Fibroblast of skin of left biceps (primary cell): ENCODE measurements at regions not wholly inside any gene's neighbourhood (a gene's known extent, or its start where the extent isn't known, plus 50 kb on each side); places are given as distances from the start of the nearest gene placed in this dataset.
"Not testable (repeated sequence)": the region's sequence is repeated elsewhere in the genome, so short reads cannot be mapped to it uniquely, and the experiment has no call there.

Experiments
- DNase-seq, 2 experiments: peaks; one replicate each; pipeline ENCODE4 v3.0.0-alpha.2; 2013; ENCODE audit warnings: low read depth in 2 of 2

DNA sequence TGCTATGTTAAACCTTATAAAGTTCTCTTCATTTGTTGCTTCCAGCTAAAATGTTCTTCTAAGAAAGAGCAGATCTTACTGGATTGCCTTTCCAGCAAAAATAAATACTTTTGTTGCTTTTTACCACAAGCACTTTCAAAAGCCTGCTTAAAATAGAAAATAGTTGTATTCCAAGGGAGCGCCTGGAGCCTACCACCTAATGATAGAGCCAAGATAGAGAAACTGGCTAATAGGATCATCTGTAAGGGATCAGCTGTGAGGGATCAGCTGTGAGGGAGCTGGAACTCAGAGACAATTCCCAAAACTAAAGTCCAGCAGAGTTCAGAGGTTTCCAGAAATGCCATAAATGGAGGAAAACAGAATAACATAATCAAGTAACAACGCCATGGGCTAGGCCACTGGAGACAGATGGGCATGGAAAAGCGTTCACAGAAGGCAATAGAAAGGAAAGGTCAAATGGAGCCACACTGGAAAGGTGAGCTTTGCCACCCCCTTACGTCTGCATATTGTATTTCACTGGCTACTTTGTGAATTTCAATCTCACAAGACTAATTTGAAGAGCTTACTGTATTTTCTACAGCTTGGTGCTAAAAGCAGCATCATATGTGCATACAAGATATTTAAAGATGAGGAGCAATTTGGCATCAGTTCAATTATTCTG lies 140.6 kb upstream of the TLE4 start:
- DNase-seq = no peak

DNA sequence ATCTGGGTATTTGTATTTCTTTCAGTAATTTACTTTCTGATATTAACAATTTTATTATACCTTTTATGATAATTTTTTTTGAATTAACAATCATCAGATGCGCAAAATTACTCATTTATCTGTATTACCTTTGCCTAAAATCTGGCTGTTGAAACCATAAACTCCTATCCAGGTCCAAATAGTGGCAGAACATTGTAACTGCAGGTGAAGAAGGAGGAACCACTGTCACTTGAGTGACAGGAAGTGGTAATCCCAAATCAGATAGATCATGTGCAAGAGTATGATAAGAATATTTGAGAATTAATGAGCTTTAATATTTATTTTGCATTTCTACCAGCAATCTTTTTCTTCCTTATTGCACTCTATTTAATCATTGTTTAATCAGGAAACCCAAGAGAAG lies 139.3 kb upstream of the TLE4 start:
- no peak for DNase-seq

DNA sequence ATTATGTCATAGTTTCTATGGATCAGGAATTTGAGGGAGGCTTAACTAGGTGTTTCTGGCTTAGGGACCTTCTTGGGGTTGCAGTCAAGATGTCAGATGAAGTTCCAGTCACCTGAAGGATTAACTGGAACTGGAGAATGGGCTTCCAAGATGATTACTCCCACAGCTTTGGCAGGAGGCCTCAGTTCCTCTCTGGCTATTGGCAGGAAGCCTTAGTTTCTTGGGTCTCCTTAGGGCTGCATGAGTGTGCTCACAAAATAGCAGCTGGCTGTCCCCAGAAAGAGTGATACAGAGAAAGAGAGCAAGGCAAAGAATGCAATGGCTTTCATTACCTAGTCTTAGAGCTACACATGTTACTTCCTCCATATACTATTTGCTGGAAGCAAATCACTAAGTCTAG lies 138.1 kb upstream of the TLE4 start:
- no peak for DNase-seq

DNA sequence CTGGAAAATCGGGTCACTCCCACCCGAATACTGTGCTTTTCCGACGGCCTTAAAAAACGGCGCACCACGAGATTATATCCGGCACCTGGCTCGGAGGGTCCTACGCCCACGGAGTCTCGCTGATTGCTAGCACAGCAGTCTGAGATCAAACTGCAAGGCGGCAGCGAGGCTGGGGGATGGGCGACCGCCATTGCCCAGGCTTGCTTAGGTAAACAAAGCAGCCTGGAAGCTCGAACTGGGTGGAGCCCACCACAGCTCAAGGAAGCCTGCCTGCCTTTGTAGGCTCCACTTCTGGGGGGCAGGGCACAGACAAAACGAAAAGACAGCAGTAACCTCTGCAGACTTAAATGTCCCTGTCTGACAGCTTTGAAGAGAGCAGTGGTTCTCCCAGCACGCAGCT lies 132.5 kb upstream of the TLE4 start:
- DNase-seq = not testable (repeated sequence)

DNA sequence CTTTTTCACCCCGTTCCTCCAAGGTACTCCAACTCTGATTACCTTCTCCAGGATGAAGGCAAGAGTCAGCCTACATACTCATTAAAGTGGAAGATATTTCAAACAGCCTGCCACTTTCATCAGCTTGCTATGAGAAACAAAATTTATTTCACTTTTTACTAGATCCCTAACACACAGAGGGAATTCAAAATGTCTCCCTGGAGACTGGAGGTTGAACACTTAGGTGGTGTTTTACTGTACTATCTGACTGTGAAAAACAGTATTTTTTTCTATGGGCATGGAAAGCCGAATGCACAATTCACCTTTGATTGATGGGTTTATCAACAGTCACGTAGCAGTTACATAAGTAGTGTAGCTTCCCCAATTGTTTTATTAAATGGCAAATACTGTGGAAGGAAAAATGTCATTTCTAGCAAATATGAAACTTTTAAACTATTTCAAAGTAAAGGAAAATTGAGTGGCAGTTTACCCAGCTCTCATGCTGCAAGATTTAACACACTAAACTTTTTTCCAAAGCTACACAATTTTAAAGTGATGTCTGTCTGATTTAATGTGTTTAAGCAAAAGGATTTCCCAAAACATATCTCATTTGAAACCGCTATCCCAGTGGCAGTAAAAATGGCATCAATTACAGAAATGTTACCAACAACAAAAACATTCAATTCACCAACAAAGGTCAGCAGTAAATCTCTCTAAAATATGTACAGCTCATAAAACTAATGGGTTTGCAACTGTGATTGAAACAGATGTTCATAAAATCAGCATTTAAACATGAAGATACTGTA lies 125.0 kb upstream of the TLE4 start:
- no peak for DNase-seq

DNA sequence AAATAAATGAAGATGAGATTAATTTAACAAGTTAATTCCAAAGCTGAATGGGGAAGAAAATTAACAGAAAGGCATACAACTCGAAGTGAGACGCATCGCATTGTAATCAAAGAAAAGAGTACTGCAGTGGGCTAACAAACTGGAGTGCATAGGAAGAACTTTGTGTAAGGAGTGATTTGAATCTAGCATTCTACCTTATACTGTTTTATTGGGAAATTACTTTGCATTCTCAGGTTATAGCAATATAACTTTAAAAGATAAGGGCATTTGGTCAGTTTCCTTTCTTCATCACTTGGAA lies 124.5 kb upstream of the TLE4 start:
- DNase-seq = no peak

DNA sequence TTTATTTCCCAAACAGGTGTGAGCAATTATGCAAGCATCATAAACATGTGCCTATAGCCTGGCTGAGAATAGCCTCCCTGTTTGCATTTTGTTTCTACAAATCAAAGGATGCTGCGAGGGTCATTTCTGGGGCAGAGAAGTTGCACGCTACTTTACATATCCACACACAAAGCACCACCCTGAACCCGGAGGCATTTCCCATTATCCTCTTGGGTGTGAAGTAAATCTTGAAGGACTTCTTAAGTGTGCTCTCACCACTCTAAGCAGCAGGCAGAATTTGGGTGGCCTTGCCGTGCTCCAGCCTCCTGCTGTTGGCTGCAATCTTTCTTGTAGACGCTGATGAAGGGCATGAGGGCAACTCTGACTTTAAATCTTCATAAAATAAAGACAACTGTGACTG lies 124.0 kb upstream of the TLE4 start:
- no peak for DNase-seq

DNA sequence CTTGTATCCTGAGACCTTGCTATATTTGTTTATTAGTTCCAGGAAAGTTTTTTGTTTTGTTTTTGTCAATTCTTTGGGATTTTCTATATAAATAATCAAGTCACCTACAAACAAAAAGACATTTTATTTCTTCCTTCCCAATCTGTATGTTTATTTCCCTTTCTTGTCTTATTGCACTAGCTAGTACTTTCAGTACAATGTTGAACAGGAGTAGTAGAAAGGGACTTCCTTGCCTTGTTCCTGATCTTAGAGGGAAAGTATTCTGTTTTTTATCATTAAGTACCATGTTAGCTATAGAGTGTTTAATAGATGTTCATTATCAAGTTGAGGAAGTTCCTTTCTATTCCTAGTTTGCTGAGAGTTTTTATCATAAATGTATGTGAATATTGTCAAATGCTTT lies 119.5 kb upstream of the TLE4 start:
- DNase-seq = no peak

DNA sequence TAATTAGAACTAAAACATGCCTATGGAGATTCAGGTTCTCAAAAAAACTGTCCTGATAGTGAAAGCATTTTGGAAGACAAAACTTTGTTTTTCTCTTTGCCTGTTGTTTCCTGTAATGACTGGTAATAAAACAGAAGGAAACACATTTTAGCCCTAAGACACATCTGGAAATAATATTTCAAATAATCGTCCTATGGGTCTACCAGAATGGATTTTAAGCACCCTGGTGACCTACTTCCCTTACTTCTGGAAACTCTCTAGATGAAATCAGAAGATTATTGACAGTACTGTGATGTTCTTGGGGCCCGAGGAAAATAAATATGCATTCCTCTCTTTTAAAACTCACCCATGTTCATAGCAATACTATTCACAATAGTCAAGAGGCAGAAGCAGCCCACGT lies 110.1 kb upstream of the TLE4 start:
- no peak for DNase-seq

DNA sequence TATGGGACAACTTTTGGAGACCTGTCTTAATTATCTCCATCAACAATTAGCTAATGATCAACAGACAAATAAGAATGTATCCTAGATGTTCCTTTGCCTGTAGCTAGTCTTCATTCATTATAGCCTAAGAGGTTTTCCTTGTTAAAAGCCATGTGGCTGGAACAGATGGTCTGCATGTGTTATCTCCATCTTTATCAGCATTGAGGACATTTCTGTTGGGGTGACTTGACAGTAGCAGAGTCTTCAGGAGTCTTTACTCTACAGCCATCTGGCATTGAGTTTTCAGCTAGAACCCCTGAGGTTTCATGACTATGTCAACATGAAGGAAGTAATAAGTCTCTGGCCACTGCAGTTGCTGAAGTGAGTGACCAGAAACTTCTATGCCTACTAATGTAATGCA lies 106.6 kb upstream of the TLE4 start:
- no peak for DNase-seq

DNA sequence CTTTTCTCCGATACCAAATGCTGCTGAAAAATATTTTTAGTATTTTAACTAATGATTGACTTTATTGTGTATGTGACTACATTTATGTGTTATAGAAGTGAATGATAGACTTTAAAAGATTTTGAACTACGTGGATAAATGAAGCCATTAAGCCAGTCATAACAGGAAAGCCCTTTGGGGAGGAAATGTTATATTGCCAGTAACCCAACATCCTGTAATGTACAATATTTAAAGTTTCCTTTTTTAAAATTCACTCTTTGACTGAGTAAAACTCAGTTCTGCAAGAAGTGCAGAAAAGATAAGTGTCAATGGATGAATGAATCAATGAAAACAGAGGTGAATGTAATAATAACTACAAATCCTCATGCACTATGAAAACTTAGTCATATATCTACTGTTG lies 102.6 kb upstream of the TLE4 start:
- no peak for DNase-seq

DNA sequence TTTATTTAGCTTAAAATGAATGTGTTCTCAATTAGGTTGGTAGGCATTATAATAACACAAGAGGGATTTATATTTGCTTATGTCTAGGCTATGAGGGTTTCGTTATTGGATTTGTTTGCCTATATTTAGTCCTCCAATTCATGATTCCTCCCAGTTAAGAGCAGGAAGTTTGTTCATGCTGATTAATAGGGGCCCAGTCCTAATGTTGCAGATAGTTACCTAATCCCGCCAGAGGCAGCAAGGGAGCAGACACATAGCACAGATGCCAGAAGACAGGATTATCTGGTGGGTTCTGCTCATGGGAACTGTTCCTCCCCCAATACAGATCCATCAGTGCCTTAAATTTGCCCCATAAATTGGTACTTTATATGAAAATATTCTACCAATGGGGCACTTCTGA lies 100.8 kb upstream of the TLE4 start:
- no peak for DNase-seq

DNA sequence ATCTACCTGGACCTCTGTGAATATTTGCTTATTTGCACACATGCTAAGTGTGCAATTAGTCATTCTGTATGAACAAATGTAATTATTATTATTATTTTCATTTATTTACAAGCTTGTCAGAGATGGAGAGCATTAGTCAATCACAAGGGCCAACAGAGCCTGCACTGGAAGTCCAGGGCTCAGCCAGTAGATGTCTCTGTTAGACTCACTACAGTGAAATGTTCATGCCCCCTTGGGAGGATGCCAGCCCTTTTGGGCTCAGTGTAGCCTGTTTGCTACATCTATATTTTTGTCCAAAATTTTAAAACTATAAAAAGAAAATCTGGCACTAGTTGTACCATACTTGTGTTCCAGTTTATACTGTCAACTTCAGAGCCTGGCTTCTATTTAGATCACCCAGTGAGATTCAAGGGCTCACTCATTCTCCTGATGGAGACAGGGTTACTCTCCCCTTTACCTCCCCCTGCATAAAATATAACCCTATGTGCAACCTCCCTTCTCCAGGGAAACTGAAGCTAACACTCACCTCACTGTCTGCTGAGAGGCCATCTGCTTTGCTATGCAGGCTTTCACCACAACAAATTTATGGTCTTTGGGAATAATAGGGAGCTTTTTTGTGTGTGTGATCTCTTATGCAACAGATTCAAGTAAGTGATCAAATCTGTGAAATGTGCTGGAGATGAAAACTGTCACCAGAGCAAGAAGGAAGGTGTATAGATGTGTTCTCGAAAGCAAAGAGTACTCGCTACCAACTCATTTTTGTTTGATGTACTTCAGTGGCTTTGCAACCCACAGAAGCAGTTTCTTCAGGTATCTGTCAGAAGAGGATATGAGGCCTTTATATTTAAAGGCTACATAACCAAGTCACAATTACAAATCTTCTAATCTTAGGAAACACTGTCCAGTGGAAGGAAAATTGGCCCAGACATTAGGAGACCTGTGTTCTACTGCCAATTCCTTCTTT lies 99.9 kb upstream of the TLE4 start:
- no peak for DNase-seq

DNA sequence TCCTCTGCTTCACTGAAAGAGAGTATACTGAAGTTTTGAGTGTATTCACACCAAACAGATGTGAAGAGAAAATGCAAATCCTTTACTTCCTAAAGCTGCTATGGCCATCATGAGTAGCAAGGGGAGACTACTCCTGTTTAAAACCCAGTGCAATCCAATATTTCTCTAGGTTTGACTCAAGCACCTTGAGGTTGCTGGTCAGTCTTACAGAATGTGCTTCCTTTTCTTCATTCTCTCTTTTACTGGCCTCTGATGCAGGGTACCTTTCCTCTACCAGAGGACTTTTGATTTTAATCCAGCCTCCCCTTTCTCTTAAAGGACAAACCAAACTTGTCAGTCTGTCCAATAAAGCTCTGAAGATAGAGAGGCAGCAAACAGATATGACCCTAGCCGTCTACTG lies 98.1 kb upstream of the TLE4 start:
- no peak for DNase-seq

DNA sequence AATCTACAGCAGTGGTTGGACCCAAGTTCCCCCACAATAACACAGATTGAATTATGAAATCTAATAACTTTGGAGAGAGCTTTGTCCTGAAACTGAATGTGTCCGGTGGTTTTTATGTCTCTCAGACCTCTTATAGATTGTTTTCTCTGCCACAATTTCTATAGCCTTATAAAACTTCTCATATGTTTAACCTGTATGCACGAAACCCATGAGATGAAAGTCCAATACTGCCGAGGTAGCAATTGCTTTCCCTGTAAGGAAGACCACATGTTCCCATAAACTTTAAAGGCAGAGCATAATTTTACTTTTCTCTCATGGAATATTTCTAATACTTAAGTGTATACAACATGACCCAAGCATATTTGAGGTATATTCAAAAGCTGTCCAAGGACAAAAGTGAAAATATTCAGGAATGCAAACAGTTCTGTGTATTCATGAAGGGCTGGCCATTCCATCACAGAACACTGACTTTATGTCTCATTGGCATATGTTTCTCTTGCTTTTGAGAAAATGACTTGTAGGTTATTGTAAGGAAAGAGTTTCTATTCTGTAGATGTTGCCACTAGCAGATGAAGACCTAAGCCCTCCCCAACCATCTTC lies 94.4 kb upstream of the TLE4 start:
- DNase-seq = no peak

DNA sequence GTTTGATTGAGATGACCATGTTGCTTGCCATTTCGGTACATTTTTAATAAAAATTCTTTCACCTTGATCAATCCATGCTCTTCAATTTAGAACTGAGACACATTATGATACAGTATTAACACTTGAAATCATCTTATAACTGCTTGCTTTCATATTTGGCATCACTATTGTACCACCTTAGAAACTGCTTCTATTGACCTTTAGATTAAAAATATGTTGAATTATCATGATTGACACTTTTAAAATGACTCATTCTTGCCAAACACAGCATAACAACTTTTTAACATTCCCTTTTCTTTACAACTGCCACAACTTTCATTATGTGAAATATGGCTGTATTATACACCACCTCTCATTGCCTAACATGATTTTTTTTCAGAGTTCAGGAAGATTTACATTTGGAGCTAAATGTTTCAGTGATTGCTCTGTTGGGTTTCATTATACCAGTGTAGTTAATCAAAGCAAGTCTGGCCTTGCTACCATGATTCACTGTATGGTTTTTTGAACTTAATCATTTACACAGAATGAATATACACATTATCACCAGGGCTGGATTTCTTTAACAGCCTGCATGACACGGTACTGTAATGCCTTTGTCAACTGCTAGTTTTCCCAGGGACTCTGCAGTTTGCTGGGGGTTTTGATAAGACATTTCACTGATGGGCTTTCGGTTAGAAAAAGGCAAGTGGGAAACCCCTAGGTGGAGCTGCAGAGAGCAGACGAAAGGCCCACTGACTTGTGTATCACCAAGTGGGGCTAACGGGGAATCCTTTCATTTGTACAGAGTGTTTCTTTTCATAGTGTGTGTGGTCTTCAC lies 93.6 kb upstream of the TLE4 start:
- no peak for DNase-seq

DNA sequence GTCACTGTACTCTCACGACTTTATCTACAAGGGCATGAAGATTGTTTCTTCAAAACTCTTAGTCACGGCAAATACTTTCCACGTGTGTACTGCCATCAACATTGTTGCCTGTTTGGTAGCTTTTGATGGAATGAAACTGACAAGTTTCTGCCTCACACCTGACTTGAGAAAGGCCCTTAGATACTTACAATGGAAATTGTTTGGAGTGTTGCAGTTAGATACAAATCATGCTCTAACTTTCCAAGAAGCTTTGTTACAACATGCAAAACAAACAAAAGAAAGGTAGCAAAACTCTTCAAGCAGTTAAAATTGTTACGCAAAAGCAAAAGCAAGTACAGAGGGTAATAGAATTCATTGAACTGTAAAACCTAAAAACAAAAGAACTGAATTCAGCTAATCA lies 91.1 kb upstream of the TLE4 start:
- DNase-seq = no peak

DNA sequence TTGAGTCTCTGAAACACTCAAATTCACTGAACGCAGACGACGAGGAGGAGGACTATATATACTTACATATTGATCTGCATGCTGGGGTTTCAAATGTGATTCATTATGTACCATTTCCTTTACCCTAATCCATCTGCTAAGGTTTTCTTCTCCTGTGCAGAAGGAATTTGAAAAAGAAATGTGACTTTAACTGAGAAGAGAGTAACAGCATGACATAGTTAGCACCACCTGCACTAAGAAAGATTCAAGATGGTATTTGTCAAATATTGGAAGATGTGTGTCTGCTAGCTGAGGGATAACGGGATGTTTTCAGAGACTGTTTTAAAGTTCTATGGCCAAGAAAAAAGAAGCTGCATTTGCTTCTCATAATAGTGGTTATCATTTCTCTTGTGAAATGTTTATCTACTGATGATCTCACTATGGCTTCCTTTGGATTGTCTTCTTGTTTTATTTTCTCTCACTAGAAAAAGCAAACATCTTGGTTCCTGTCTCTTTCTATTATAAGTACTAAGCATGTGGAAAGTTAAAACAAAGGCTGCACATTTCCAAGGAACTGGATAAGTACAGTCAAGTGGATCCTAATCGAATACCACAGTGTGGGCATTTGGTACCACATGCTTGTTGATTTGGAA lies 89.8 kb upstream of the TLE4 start:
- no peak for DNase-seq

DNA sequence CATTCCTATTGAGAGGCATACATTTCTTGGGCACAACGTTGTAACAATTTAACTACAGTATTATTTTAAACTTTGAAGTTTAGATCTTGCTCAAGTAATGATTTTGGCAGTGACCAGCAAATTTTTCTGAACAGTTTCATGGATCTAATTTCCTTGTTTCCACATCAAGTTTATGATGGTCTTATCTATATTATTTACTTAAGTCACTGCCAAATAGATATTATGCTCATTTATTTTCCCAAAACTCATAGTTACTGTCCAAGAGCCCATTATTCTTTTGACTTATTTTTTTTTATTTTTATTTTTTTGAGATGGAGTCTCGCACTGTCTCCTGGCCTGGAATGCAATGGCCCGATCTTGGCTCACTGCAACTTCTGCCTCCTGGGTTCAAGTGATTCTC lies 86.5 kb upstream of the TLE4 start:
- no peak for DNase-seq

DNA sequence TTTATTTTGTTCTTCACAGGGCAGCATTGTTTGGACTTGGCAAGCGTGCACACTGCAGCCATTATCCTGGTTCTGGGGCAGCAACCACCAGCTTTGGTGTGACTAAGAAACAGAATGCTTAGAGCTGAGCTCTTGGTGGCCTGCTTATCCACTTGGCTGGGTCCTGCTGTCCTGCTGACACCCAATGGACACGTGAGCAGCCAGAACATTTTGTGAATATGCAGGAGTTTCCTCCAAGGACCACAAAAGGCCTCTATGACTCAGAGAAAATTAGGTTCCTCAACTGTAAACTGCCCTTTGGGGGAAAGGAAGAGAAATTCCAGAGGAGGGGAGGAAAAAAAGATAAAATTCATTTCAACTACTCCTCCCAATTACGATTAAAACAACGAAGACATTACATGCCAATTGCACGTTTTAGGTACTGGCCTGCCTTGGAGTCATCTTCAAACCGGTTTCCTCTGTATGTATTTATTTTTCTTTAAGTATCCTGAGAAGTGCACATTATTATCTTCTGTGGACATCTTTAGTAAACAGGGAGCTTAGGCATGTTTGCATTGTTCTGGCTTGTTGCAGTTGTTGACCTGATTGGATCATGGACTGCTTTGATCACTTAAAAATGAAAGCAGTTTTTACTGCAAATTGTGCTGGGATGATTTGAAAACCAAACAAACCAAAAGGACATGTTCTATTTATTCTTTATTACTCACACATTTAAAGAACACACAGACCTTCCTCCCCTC lies 82.3 kb upstream of the TLE4 start:
- DNase-seq = no peak
